GM19467 (cell line): ENCODE measurements at regions not wholly inside any gene's neighbourhood (a gene's known extent, or its start where the extent isn't known, plus 50 kb on each side); places are given as distances from the start of the nearest gene placed in this dataset.

ENCODE experiments used
- ATAC-seq: cut with Tn5 transposase; IDR thresholded peaks from one replicate; pipeline ENCODE4 v1.9.1; 2021; ENCODE audit warnings: mild to moderate bottlenecking, moderate library complexity; ENCODE audit not compliant: unreplicated experiment

- ATAC-seq, result no peak
Measured at GRCh38 chr15:97200161-97200560, 760.3 kb upstream of the ARRDC4 start.

DNA sequence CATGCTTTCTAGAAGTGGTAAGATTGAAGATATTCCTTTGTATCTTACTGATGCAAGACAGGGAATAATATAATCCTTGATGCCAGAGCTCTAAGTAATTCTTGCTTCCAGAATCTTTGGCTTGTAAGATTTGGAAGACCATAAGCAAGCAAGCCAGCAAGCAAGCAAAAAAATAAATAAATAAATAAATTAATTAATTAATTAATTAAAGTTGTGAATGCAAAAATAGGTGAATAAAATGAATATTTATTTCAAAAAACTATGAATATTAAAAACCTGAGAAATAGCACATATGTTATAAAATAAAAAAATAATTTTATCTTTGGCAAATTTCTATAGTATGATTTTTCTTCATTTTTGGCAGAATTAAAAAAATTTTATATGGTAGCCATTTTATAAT is 750.2 kb upstream of the ARRDC4 start:
- no peak for ATAC-seq

GRCh38 chr15:97215629-97216028 is 744.9 kb upstream of the ARRDC4 start:
- ATAC-seq, result no peak

- no peak for ATAC-seq
Measured at GRCh38 chr15:97224191-97224641, 736.3 kb upstream of the ARRDC4 start.

DNA sequence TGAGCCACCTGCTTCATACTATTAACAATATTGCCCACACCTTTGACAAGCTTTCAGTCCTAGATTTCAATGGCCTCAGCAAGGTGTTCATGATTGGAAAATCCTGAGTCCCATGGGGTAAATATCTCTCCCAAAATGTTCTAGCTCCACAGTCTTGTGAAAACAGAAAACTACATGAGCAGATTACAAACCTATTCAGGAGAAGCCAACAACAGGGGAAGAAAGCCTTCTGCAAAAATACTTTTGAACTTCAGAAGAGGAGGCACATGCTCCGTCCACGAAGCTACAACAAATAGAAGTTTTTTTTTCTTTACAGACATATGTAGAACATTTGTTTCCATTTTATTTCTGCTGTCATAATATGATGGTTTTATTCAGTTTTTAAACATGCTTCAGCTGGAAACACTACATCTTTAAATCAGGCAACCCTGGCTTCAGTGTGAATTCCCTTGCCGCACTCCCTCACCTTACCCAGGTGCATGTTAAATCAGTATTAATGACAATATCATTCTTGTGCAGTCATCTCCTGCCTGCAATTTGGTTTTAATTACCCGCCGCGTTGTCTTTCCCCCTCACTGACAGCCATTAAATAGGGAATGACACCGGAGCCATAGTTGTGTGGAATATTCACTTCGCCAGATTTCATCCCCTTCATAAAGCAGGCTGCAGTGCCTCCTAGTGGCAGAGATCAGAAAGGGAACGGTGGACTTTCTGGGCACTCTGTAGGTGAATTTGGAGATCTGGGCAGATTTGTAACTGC is 725.5 kb upstream of the ARRDC4 start:
- no peak for ATAC-seq

DNA sequence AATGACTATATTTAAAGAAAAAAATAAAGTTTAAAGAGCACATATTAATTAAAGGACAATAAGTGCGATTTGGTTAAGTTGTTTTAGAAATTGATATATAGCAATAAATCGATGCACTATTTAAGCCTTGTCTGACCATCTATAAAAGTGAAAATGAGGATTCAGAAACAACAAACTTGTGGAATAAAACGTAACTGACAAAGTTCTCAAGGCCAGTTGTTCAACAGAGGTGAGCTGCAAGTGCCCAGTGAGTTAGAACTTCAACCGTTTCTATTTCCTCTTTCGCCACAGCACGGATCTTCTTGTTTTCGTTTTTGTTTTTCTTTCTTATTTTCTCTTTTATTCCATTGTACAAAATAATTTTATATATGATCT is 724.9 kb upstream of the ARRDC4 start:
- no peak for ATAC-seq

DNA sequence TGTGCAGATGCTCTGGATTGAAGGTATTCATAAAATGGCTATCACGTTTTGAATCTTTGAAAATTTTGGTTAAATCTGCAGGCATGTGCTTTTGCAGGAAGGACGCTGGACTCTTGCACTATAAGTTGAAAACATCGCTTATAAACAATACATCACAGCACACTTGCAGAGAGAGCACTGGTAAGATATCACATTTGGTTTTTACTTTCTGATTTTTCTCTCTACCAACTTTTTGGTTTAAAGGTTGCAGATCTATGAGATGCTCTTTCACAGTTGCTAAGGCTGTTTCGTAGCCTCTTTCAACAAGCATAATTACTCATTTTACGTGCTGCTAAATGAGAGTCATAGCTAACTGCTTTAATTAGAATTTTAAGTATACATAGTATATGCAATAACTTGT is 724.4 kb upstream of the ARRDC4 start:
- no peak for ATAC-seq

DNA sequence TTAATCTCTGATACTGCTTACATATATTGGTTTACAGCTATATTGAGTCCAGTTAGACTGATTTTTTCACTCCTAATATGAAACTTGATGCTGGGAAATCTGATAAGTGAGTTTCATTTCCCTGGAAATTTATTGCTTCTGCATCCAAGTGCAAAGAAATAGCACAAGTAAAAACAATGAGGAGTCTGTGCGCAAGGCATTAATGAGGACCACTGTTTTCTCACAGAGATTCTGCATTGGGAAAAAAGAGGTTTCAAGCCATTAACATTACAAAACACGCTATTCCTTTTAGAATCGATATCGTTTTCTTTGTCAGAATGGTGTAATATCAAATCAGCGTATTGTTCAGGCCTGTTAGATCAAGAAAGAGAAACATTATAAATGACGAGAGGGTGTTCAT is 723.3 kb upstream of the ARRDC4 start:
- ATAC-seq, result no peak

DNA sequence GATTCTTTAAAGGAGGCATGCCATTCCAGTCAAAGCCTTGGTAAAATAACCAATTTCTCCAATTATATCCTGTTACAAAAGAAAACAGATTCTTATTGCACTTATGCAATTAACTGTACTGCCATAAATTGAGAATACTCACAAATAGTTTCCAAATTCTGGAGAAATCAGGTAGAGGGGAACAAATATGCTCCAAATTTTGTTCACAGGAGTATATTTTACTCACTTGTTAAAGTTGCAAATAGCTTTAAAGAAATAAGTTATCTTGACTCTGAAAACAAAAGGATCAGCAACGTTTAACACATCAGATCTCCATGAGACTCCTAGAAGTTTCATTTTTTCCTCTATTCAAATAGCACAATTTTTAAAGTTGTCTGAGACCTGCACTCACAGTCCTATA is 712.1 kb upstream of the ARRDC4 start:
- ATAC-seq, result no peak

GRCh38 chr15:97259943-97260342 is 700.6 kb upstream of the ARRDC4 start:
- no peak for ATAC-seq

- no peak for ATAC-seq
Measured at GRCh38 chr15:97301166-97301565, 659.3 kb upstream of the ARRDC4 start.

DNA sequence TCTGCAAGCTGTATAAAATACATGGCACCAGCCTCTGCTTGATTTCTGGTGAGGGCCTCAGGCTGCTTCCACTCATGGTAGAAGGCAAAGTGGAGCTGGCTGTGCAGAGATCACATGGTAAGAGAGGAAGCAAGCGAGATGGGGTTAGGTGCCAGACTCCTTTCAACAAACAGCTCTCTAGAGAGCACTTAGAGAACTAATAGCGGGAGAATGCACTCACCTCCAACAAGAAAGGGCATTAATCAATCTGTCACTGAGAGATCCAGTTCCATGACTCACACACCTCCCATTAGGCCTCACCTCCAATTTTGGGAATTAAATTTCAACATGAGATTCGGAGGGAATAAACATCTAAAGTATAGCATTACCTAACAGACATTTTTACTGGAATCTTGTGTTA is 644.1 kb upstream of the ARRDC4 start:
- no peak for ATAC-seq

DNA sequence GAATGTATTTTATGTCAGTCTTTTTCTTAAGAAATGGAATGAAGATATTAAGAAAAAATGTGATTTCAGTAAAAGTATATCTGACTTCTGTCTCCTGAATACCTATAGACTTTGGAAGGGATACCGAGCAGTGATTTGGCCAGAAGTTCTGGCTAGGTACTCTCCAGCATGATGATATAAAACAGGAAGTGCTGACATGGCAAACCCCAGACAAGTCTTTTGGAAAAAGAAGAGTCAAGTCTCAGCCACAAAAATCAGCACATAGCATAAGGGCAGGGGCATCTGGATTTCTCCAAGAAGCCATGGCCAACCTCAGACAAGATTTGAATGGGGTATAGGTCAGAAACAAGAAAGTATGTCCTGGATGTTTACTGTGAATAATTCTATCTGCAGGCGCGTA is 643.3 kb upstream of the ARRDC4 start:
- ATAC-seq, result no peak

DNA sequence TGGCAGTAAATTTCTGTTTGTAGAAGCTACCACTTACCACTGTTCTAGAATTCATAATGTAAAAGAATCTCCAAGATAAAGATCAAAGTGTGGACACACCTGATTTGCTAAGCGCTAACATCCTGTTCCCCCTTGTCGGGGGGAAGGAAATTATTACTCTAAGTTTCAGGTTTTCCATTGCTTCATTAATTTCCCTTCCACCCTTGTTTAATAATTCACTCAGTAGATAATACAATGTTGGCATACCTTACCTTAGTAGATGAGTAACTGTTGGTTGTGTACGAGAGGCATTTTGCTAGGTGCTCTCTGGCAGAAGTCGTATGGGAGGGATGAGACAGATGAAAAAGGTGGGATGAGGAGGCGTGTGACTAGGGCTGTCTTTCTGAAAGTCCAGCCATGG is 641.2 kb upstream of the ARRDC4 start:
- no peak for ATAC-seq

DNA sequence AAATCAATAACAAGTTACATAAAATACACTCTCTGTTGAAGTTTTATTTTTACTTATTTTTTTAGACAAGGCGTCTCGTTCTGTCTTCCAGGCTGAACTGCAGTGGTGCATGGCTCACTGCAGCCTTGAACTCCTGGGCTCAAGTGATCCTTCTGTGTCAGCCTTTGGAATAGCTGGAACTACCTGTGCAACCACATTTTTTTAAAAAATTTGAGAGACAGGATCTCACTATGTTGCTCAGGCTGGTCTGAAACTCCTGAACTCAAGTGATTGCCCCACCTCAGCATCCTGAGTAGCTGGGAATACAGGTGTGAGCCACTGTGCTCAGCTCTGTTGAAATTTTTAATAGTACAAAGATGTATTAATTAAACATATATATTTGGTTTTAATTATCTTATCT is 614.3 kb upstream of the ARRDC4 start:
- ATAC-seq, result no peak

DNA sequence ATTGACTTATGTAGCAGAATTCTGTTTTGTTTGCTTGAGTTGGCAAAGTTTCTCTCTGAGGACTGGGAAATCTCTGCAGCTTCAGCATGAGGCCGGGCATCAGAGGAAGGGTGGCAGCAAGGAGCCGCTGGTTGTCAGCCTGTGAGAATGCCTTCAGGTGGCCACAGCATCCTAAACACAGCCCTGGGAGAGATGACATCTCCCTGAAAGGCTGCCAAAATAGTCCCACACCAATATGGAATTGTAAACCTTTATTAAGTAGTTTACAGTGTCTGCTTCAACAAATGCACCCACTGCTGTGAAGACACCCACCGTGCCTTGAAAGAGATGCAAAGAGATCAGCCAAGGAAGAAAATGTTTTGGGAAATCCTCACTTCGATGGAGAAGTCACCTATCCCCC is 609.7 kb upstream of the ARRDC4 start:
- ATAC-seq, result no peak

- no peak for ATAC-seq
Measured at GRCh38 chr15:97383516-97383915, 577.0 kb upstream of the ARRDC4 start.

GRCh38 chr15:97386940-97387339 is 573.6 kb upstream of the ARRDC4 start:
- no peak for ATAC-seq

GRCh38 chr15:97401195-97401594 is 559.3 kb upstream of the ARRDC4 start:
- ATAC-seq, result no peak

DNA sequence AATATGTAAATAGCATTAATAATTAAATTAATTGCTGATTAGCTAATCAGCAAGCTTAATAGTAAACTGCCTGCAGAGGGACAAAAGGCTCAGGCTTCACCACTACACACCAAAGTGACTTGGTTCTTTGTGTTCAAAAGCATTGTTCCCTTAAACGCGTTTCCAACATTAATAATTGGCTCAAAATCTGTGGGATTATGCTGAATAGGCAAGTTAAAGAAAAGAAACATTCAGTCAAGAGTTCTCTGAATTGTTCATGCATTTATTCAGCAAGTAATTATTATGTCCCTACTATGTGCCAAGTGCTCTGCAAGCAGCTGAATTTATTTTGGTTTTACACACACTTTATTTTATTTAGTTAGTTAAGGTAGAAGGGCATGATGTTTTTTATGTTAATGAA is 558.5 kb upstream of the ARRDC4 start:
- no peak for ATAC-seq

DNA sequence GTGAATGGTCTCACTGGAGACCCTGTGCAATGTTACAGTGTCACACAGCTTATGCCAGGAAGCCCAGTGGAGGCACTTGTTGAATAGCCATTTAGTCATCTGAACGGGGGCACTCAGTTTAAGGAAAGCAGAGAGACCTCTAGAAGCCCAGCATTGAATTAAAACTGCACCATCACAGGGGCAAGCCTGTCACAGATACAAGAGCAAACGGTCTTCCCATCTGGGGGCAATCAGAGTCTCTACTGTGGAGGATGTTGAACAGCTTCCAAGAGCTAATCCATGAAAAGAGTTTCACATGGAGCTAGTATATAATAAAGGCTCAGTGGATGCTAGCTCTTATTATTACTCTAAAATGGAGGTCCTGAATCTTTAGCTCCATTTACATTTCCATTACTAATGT is 553.7 kb upstream of the ARRDC4 start:
- no peak for ATAC-seq

GRCh38 chr15:97410897-97411575 is 549.5 kb upstream of the ARRDC4 start:
- no peak for ATAC-seq

DNA sequence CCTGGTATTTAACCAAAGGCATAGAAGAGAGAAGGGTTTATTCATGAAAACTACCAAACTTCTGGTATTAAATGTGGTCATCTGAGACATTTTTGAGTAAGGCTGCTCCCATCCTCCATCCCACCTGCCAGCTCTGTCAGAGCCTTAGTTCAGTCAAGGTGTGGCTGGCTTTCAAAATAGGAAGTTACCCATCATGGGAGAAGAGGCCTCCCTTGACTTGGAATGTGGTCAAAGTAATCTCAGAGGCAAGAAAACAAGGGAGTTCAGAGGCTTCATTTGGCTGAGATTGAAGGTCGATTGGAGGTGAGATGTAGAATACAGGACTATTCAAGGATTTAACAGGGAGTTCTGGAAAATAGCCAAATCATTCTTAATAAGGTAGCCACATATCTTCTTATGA is 540.4 kb upstream of the ARRDC4 start:
- ATAC-seq, result no peak
